ENCODE measurements at regions not wholly inside any gene's neighbourhood (a gene's known extent, or its start where the extent isn't known, plus 50 kb on each side); places are given as distances from the start of the nearest gene placed in this dataset.

DNA sequence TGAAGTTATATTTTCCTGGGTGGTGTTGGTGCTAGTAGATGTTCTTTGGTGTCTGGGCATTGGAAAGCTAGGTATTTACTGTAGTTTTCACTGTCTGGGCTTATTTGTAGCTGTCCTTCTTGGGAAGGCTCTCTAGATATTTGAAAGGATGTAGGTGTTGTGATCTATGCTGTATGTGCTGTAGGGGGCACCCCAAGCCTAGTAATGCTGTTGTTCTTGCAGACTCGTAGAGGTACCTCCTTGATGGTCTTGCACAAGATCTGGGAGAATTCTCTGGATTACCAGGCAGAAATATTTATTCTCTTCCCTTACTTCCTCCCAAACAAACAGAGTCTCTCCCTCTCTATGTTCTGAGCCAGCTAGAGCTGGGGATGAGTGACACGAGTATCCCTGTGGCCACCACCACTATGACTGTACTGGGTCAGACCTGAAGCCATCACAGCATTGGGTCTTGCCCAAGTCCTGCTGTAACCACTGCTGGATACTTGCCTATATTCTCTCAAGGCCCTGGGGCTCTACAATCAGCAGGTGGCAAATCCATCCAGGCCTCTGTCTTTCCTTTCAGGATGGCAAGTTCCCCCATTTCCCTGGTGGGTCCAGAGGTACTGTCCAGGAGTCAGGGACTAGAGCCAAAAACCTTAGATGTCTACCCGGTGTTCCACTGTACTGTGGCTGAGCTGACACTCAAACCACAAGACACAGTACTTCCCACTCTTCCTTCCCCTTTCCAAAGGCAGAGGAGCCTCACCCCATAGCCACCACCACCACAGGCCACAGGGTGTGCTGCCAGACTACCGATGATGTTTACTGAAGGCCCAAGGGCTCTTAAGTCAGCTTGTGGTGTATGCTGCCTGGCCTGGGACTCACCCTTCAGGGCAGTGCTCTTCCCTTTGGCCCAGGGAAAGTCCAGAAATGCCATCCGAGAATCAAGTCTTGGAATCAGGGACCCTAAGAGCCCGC lies 195.2 kb upstream of the DPPA4 start:
- in situ Hi-C loops (cut with HindIII; ENCODE audit: low sequenced_read_pairs) = no loop called here

DNA sequence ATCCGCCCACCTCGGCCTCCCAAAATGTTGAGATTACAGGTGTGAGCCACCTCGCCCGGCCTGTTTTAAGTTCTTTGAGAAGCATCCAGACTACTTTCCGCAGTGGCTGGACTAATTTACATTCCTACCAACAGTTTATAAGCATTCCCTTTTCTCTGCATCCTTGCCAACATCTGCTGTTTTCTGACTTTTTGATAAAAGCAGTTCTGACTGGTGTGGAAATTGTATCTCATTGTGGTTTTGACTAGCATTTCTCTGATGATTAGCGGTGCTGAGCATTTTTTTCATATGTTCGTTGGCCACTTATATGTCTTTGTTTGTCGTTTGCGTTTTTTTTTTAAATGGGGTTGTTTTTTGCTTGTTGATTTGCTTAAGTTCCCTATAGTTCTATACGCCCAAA lies 208.4 kb upstream of the DPPA4 start:
- in situ Hi-C loops (cut with HindIII; ENCODE audit: low sequenced_read_pairs) = no loop called here

DNA sequence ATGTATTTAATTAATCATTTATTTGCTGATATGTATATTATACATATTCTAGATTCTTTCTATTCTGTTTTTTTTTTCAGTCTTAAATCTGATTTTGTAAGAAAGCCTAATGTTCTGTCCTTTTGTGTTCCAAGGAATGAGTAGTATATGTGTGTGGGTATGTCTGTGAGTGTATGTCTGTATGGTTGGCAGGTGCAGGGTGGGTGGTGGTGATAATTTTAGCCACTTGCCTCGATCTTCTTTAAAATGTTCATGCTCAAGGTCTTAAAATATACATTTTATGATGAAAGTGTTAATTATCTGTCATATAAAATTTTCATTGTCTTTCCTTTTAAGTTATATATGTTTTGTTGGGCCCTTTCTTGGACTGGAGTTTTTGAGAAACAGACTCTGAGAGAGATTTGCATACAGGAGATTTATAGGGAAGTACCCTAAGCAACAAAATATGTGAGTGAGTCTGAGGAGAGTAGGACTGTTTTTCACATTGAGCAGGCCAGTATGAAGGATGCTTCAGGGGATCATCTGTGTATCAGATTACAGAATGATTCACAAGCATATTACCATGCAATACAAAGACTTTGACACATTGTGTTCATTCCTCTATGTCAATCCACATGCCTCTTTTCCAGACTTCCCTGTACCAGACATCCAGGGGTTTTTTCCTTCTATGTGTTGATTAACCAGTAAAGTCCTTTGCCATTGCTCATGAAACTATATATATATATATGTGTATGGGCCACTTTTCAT lies 211.0 kb upstream of the DPPA4 start:
- in situ Hi-C loops (cut with HindIII; ENCODE audit: low sequenced_read_pairs) = no loop called here

DNA sequence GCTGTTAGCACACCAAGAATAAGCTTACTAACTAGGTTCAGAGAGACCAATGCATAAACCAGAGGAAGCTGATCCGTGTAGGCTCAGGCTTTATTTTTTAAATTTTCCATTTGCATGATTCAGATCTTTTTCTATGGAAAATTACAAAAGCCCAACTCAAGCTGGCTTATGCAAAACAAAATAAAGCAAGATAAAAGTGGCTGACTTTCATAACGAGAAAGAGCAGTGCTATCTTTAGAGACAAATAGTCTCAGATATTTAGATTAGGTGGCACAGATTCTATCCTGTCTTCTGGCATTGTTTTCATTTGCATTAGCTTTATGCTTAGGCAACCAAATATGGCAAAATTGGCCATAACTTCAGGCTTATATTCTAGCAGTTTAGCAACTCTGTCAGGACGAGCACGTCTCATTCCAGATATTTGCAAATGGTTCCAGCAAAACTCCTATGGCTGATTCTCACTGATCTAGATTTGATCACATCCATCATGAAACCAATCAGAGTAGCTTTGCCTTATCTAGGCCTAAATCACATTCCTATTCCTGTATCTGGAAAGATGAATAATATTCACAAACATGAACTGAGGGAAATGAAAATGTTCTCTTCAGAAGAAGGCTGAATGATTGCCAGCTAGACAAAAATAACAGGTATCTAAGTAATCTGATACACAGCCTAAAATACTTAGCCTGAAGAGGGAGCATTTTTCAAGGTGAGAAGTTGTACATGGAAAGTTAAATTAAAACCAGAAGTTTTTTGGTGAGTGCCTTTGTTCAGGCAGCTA lies 216.4 kb upstream of the DPPA4 start:
- in situ Hi-C loops (cut with HindIII; ENCODE audit: low sequenced_read_pairs) = no loop called here

DNA sequence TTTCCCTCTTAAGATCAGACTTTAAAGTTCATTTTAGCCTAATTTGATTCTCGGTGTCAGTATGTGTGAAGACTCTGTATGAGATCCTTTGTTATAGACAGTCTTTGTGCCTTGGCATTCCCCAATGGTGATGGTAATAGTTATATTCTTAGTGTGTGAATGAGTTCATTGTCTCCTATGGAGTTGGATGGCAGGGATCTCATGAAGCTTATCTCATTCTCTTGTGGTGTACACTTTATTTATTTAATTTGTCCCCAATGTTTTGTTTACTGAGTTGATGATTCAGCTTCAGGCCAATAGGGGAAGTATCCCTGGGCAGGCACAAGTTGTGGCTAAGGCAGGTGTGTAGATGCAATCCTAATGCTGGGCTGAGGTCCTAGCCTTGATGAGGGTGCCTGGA lies 222.0 kb upstream of the DPPA4 start:
- in situ Hi-C loops (cut with HindIII; ENCODE audit: low sequenced_read_pairs) = no loop called here

DNA sequence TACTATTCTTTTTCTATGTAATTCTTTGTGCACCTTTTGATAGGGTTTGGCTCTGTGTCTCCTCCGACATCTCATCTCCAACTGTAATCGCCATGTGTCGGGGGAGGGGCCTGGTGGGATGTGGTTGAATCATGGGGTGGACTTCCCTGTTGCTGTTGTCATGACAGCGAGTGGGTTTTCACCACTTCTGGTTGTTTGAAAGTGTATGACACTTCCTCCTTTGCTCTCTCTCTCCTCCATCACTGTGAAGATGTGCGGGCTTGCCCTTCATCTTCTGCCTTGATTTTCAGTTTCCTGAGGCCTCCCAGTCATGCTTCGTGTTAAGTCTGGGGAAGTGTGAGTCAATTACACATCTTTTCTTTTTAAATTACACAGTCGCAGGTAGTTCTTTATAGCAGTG lies 225.8 kb upstream of the DPPA4 start:
- in situ Hi-C loops (cut with HindIII; ENCODE audit: low sequenced_read_pairs) = no loop called here

DNA sequence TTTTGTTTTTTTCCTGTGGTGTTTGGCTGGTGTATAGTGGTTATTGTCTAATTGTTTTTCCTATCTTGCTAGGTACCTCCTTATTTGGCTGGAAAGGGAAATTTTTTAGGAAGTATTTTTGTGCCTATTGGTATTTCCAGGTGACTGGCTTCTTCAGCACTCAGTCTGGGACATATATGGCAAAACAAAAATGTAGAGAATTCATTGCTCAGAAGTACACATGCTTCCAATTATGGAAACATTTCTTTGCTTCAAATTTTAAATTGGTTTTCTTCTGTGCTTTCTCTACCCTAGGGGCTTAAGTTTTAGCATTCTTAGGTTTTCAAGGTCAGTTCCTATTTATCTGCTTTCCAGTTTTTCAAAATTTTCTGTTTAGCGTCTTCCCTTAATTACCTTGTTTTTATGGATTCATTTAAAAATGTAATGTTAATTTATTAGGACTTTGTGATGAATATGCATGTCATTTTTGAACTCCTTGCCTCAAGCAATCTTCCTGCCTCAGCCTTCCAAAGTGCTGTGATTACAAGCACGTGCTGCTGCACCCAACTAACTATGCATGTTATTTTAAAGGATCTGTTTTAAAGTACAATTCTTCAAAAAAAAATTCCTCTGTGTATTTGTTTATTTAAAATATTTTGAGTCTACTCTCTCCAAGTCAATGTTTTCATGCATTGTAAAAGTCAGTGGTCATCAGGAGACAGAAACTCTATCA lies 231.9 kb upstream of the DPPA4 start:
- in situ Hi-C loops (cut with HindIII; ENCODE audit: low sequenced_read_pairs) = no loop called here

DNA sequence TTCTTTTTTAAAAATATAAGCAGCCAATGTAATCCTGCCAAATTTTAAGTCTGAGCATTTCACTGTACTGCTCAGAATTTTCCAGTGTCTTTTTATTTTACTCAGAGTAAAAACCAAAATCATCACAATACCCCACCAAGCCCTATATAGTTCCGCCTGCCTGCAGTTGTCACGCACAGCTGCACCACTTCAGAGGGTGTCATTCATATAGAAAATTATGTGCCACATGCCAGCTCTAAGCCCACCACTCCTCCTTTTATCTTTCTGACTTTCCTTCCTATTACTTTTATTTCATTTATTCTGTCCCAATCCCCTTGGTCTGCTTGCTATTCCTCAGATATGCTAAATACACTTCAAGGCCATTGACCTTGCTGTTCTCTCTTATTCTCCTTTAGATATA lies 233.1 kb upstream of the DPPA4 start:
- in situ Hi-C loops (cut with HindIII; ENCODE audit: low sequenced_read_pairs) = no loop called here

DNA sequence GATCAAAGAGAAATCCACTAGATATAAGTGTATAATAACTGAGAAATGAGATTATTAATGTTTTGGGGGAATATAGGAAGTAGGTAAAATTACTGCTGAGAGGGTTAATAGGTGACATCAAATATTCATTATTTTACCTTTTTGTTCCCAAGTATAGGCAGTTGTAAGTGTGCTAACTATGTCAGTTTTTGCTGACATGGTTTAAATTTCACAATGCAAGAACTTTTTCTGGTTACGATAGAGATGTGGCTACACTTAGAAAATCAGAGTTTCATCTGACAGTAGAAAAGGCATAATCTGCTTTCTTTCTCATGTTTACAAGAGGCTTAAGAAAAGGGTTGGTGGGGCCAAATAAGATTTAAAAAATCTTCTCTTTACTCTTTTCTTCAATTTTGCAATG lies 235.0 kb upstream of the DPPA4 start:
- in situ Hi-C loops (cut with HindIII; ENCODE audit: low sequenced_read_pairs) = no loop called here

DNA sequence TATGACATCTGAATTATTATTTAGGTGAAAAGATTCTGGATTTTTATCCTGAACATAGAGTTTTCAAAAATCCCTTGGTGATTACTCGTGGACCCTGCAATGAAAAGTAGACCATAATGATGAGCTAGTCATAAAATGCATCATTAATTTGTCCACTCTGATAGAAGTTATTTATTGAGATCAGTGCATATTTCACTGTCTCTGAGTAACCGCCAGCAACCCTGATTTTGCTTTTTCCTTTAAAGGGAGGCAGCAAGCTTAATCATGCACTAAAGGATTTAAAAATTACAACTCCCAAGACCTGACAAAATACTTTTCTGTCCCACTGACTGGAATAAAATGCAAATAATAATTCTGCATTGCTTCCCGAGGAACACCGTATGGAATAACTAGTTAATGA lies 259.6 kb upstream of the DPPA4 start:
- in situ Hi-C loops (cut with HindIII; ENCODE audit: low sequenced_read_pairs) = no loop called here

DNA sequence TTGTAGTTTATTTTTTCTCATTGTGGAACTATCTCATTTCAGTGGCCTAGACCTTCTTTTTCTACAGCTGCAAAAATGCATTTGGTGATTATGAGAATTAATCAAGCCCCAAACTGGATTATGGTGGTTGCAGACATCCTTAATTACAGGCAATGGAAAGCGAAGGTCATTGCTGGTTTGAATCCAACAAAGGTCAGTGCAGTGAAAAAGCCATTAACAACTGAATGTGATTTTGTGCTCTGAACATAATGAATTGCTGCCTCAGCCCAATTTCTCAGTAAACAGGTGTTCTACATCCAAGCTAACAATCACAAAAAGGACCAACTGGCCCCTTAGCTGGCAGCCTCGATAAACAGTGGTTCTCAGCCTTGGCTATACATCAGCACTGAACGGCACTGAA lies 260.1 kb upstream of the DPPA4 start:
- in situ Hi-C loops (cut with HindIII; ENCODE audit: low sequenced_read_pairs) = no loop called here

DNA sequence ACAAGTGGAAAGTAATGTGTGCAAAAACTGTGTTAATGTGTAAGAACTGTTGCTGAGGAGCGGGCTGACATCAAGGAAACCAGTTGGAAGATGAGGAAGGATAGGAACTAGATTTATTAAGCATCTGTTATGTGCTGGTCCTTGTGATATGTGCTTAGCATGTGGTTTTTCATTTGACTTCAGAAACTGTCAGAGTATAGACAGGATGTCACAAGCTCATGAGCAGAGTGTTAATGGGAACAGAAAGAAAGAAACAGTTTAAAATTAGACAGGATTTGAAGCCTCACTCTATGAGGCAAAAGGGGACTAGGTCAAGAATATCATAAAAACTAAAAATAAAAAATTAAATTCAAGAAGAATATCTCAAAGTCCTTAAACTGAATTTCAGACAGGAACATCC lies 270.6 kb upstream of the DPPA4 start:
- in situ Hi-C loops (cut with HindIII; ENCODE audit: low sequenced_read_pairs) = no loop called here

DNA sequence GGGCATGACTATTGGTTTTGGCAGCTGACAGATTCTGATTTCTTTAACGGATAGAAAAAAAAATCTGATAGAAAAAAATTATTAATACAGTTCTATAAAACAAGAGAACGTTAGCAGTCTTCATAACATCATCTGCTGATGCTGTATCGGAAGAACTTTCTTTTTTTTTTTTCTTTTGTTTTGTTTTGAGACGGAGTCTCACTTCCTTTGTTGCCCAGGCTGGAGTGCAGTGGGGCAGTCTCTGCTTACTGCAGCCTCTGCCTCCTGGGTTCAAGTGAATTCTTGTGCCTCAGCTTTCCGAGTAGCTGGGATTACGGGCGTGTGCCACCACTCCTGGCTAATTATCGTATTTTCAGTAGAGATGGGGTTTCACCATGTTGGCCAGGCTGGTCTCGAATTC lies 271.2 kb upstream of the DPPA4 start:
- in situ Hi-C loops (cut with HindIII; ENCODE audit: low sequenced_read_pairs) = no loop called here

DNA sequence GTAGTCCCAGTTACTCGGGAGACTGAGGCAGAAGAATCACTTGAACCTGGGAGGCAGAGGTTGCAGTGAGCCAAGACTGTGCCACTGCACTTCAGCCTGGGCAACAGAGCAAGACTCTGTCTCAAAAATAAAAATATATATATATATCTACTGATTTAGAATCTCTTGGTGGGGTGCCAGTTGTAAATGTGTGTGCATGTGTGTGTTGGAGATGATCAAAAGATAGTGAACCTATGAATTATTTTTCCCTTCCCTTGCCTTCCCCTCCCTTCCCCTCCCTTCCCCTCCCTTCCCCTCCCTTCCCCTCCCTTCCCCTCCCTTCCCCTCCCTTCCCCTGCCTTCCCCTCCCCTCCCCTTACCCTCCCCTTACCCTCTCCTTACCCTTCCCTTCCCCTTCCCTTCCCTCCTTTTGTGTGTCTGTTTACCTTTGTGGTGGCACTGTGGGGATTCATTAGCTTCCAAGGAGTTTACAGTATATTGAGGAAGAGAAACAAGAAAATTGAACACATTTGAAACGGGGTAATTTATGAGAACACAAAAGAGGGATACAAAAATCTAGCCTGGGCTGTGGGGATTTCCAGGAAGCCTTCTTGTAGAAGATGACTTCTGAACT lies 281.5 kb upstream of the DPPA4 start:
- in situ Hi-C loops (cut with HindIII; ENCODE audit: low sequenced_read_pairs) = no loop called here

DNA sequence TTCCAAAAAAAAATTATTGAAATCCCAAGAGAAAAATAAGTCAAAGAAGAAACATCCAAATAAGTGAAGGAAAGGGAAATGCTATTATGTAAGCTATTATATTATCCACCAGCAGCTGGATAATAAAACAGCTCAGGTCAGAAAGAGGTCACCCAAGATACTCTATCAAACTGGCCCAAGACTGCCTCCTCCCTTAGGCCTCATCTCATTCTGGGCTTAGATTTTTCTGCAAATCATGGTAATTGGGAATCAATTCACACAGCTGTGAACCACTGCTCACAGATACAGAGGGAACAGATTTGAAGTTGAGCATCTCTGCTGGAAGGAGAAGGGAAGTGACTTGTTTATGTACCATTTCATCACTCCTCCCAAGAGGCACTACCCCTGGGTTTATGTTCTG lies 294.6 kb upstream of the DPPA4 start:
- in situ Hi-C loops (cut with HindIII; ENCODE audit: low sequenced_read_pairs) = no loop called here

DNA sequence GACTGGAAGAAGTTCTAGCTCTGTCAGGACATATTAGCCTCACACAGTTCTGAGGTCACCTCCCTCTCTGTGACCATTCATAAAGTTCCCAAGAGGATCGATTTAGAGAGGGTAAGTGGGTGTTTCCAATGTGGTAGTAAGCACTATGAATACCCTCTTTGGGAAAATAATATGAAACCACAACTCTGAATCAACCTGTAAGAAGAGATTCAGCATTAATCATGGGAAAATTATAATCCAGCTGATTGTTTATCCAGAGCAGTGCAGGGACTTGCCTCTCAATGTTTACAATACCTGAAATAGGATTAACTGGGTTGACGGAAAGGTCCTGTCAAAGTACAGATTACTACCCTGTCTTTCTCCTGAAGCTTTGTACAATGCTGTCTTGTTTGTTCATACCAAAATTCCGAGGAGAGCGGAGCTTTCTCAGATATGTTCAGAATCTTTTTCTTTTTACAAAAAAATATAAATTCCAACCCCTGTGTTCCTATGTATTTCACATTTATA lies 302.9 kb upstream of the DPPA4 start:
- in situ Hi-C loops (cut with HindIII; ENCODE audit: low sequenced_read_pairs) = no loop called here

DNA sequence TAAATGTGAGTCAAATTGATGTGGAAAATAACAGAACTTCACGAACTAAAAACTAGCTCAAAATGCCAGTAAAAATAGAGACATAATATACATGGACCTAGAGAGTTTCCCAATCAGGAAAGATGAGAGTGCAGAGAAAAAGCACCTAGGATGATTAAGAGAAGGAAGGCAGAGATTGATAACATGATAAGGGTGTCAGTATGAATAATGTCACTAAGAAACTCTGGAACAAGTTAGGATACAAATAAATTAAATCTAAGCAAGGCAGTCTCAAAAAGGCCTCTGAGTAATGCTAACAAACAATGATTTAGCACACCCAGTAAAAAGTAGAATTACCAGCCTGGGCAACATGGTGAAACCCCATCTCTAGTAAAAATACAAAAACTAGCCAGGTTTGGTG lies 304.7 kb upstream of the DPPA4 start:
- in situ Hi-C loops (cut with HindIII; ENCODE audit: low sequenced_read_pairs) = no loop called here

DNA sequence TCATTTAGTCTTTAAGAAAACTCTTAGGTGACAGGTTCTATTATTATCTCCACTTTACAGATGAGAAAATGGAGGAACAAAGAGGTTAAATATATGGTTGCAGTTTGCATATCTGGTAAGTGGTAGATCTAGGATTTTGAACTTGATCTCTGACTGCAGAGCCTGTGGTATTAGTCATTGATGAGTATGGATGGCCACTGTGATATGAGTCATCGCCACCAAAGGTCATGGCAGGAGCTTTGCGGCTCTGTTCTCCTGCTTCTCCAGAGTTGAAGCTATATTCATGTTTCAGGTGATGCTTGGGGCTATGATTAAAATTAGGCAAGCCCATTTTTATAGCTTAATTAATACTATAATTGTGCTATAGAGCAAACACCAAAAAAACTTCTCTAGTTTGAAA lies 306.2 kb upstream of the DPPA4 start:
- in situ Hi-C loops (cut with HindIII; ENCODE audit: low sequenced_read_pairs) = no loop called here

DNA sequence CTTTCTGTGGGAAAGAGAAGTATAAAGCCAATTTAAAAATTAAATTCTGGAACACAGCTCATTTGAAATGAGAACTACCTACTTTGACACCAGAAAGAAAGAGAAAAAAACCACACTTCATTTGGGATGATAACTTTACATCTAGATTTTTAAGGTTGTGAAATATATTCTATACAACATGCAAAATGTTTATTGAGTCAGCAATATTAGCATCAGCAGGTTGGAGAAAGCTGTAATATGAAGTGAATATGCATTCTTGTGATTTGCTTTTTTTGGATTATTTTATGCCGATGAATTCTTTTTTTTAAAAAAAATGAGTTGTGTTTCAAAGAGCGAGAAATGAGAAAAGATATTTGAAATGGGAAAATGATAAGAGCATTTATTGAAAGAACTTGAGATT lies 307.0 kb upstream of the DPPA4 start:
- in situ Hi-C loops (cut with HindIII; ENCODE audit: low sequenced_read_pairs) = no loop called here

DNA sequence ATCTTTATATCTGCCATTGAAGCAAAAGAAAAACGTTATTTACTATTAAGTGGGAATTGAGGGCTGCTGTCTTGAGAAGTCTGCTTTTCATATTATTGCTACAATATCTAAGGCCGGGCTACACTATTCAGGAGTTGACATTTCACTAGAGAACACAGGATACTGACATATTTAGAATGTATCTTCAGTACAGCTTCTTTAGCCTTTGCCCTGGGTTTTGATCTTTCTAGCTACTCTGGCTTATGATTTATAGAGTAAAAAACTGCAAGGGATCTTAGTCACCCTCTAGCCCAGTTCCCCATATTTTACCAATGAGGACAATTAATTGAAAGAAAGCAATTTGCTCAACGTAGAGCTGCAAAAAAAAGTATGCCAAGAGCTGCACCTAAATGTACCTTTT lies 307.4 kb upstream of the DPPA4 start:
- in situ Hi-C loops (cut with HindIII; ENCODE audit: low sequenced_read_pairs) = no loop called here
